Calu3 (cell line): ENCODE measurements at regions not wholly inside any gene's neighbourhood (a gene's known extent, or its start where the extent isn't known, plus 50 kb on each side); places are given as distances from the start of the nearest gene placed in this dataset.
"Not testable (repeated sequence)": the region's sequence is repeated elsewhere in the genome, so short reads cannot be mapped to it uniquely, and the experiment has no call there.

ENCODE experiments used
- BruUV-seq: library from RNA; stranded (reverse); fragments of 400-500 nt; replicated peaks from 2 replicates; lab custom pipeline; 2021; lab: Mats Ljungman, UMichigan
- CTCF ChIA-PET: fragments of 300-600 bp; sonication (Branson Sonifier 250); formaldehyde crosslinking; loops from one replicate; lab custom pipeline; 2022; ENCODE audit warnings: antibody characterized with exemption; lab: Charles Lee
- DNase-seq: peaks from one replicate; pipeline ENCODE4 v3.0.0; 2022
- H3K27ac Mint-ChIP-seq: one replicate; pipeline ENCODE4 v1.8.0; 2022; ENCODE audit warnings: mixed read lengths; ENCODE audit not compliant: unreplicated experiment
- H3K27me3 Mint-ChIP-seq: one replicate; pipeline ENCODE4 v1.8.0; 2022; ENCODE audit warnings: mixed read lengths; ENCODE audit not compliant: unreplicated experiment
- H3K36me3 Mint-ChIP-seq: one replicate; pipeline ENCODE4 v1.8.0; 2022; ENCODE audit warnings: mild to moderate bottlenecking, moderate library complexity, mixed read lengths; ENCODE audit not compliant: insufficient read depth, unreplicated experiment
- H3K4me1 Mint-ChIP-seq: one replicate; pipeline ENCODE4 v1.8.0; 2022; ENCODE audit warnings: mild to moderate bottlenecking, low read depth, mixed read lengths; ENCODE audit not compliant: unreplicated experiment
- H3K4me3 Mint-ChIP-seq: one replicate; pipeline ENCODE4 v1.8.0; 2022; ENCODE audit warnings: mild to moderate bottlenecking, low read depth, moderate library complexity, mixed read lengths; ENCODE audit not compliant: unreplicated experiment
- H3K9me3 Mint-ChIP-seq: one replicate; pipeline ENCODE4 v1.8.0; 2022; ENCODE audit warnings: low read depth, mixed read lengths; ENCODE audit not compliant: unreplicated experiment
- CTCF ChIP-seq: fragments of 200-600 bp; IDR thresholded peaks from one replicate; pipeline ENCODE4 v1.8.0; 2022; ENCODE audit warnings: antibody characterized with exemption; ENCODE audit not compliant: unreplicated experiment
- intact Hi-C: fragments of 100-400 bp; cut with micrococcal nuclease; formaldehyde crosslinking; loops from one replicate; pipeline ENCODE4 v1.10.0; 2022; ENCODE audit not compliant: unreplicated experiment

GRCh38 chr4:151853034-151853433, 92.2 kb upstream of the GATB start:
- CTCF ChIA-PET = no interaction called here
- H3K27ac Mint-ChIP-seq = no peak overlapping the region
- no peaks in the 10 kb centered on the region for H3K9me3 Mint-ChIP-seq
- DNase-seq = no peak
- BruUV-seq = no TSS peak
- no peak for TF ChIP-seq CTCF
- no peak overlapping the region for H3K4me3 Mint-ChIP-seq
- H3K4me1 Mint-ChIP-seq = peaks cover 8% of the 10 kb centered on the region
- intact Hi-C loops = no loop called here
- no peaks in the 10 kb centered on the region for H3K36me3 Mint-ChIP-seq
- peaks cover 82% of the 10 kb centered on the region for H3K27me3 Mint-ChIP-seq

- Mint-ChIP-seq H3K4me3 (no peak overlapping the region), H3K36me3 (no peaks in the 10 kb centered on the region), H3K9me3 (no peaks in the 10 kb centered on the region), H3K27me3 (peaks cover 77% of the 10 kb centered on the region), H3K27ac (no peak overlapping the region), H3K4me1 (peaks cover 2% of the 10 kb centered on the region)
- CTCF ChIA-PET = no interaction called here
- DNase-seq = no peak
- no peak for TF ChIP-seq CTCF
- BruUV-seq = no TSS peak
- intact Hi-C loops = no loop called here
Observed at GRCh38 chr4:151852202-151852601, 91.4 kb upstream of the GATB start.

- Mint-ChIP-seq H3K27ac (no peak overlapping the region), H3K9me3 (no peaks in the 10 kb centered on the region), H3K36me3 (no peaks in the 10 kb centered on the region), H3K4me3 (no peak overlapping the region), H3K27me3 (peaks cover 68% of the 10 kb centered on the region), H3K4me1 (no peaks in the 10 kb centered on the region)
- intact Hi-C loops = no loop called here
- BruUV-seq = no TSS peak
- CTCF ChIA-PET = no interaction called here
- TF ChIP-seq CTCF = no peak
- no peak for DNase-seq
Observed at GRCh38 chr4:151851354-151851753, 90.5 kb upstream of the GATB start.

GRCh38 chr4:151850791-151851213, 90.0 kb upstream of the GATB start:
- no peak for TF ChIP-seq CTCF
- no peak for DNase-seq
- Mint-ChIP-seq H3K27ac (no peak overlapping the region), H3K9me3 (no peaks in the 10 kb centered on the region), H3K4me1 (no peaks in the 10 kb centered on the region), H3K4me3 (no peak overlapping the region), H3K27me3 (peaks cover 63% of the 10 kb centered on the region), H3K36me3 (no peaks in the 10 kb centered on the region)
- BruUV-seq = no TSS peak
- intact Hi-C loops = no loop called here
- CTCF ChIA-PET = no interaction called here

GRCh38 chr4:151845551-151845950, 84.7 kb upstream of the GATB start:
- not testable (repeated sequence) for H3K4me1 Mint-ChIP-seq

More at GRCh38 chr4:151845551-151845950, 84.7 kb upstream of the GATB start:
- H3K36me3 Mint-ChIP-seq, BruUV-seq, H3K4me3 Mint-ChIP-seq, H3K9me3 Mint-ChIP-seq, intact Hi-C loops, H3K27ac Mint-ChIP-seq, DNase-seq: not testable (repeated sequence)
- H3K27me3 Mint-ChIP-seq = peaks cover 36% of the 10 kb centered on the region
- CTCF ChIA-PET = interaction anchor here (1.5 kb wide), 1 partner anchor 9 kb away, joined by 3 read pairs; no protein-coding TSS in a partner anchor
